NT2/D1 (cell line): ENCODE measurements at regions not wholly inside any gene's neighbourhood (a gene's known extent, or its start where the extent isn't known, plus 50 kb on each side); places are given as distances from the start of the nearest gene placed in this dataset.

ENCODE experiments used
- SUZ12 ChIP-seq: IDR thresholded peaks from 2 replicates; pipeline ENCODE4 v1.6.1; 2011; ENCODE audit not compliant: insufficient read length, insufficient read depth; ENCODE audit errors: extremely low read depth
- YY1 ChIP-seq: IDR thresholded peaks from 2 replicates; pipeline ENCODE4 v1.6.1; 2011; ENCODE audit not compliant: insufficient read length, insufficient read depth
- ZNF274 ChIP-seq: IDR thresholded peaks from 2 replicates; pipeline ENCODE4 v1.6.1; 2011; ENCODE audit warnings: mild to moderate bottlenecking, low read depth, low read length

DNA sequence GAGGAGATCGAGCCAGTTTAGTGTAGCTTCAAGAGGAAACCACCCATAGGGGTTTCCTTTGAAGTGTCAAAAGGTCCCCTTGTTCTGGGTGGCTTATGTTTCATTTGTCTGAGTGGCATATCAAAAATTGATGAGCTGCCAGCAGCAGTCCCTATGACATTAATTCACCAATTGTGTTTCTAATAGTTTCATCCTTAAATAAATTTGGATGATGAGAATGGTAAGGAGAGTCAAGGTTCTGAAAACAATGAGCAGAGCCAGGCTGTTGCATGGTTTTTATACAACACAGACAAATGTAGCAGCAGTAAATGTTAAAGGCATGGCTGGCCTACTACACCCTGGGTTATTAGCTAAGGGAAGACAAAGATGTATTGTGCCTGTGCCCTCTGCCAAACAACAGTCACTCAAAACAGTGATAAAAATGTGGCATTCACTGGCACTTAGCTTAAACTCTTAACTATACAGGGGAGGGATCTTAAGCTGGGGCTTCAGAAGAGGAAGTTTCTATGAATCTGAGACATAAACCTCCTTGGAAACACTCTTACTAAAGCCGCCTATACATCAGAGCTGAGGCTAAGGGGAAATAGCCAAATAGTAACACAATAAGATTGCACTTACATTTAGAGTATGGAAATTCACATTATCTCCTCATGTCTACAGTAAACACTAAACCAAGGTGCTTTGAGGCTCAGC, 200.5 kb downstream of the POU4F1 start:
- TF ChIP-seq YY1 (no peak), SUZ12 (no peak), ZNF274 (no peak)
